RWPE2 (cell line): ENCODE measurements at regions not wholly inside any gene's neighbourhood (a gene's known extent, or its start where the extent isn't known, plus 50 kb on each side); places are given as distances from the start of the nearest gene placed in this dataset.

Experiments
- ATAC-seq: fragments of 200-7000 bp; cut with Tn5 transposase; 3 replicates; pipeline ENCODE4 v1.9.1; 2021; ENCODE audit warnings: low read depth
- DNase-seq: peaks from one replicate; pipeline ENCODE4 v3.0.0-alpha.2; 2020; ENCODE audit warnings: low spot score
- H3K27ac ChIP-seq: fragments of 450-650 bp; 2 replicates; pipeline ENCODE4 v1.5.1; 2017; ENCODE audit warnings: mild to moderate bottlenecking; ENCODE audit not compliant: poor library complexity, severe bottlenecking
- H3K27me3 ChIP-seq: fragments of 250-450 bp; sonication (Bioruptor Pico); 2 replicates; pipeline ENCODE4 v1.5.1; 2021; ENCODE audit warnings: mild to moderate bottlenecking, moderate library complexity; ENCODE audit not compliant: insufficient read depth, poor library complexity, severe bottlenecking
- H3K36me3 ChIP-seq: fragments of 250-450 bp; sonication (Bioruptor Pico); 2 replicates; pipeline ENCODE4 v1.5.1; 2020; ENCODE audit warnings: low read depth, mild to moderate bottlenecking, moderate library complexity
- H3K4me1 ChIP-seq: fragments of 250-450 bp; sonication (Bioruptor Pico); 2 replicates; pipeline ENCODE4 v1.5.1; 2021; ENCODE audit warnings: mild to moderate bottlenecking, moderate library complexity; ENCODE audit not compliant: insufficient read depth, poor library complexity, severe bottlenecking
- H3K4me3 ChIP-seq: fragments of 250-450 bp; sonication (Bioruptor Pico); 2 replicates; pipeline ENCODE4 v1.5.1; 2021; ENCODE audit warnings: mild to moderate bottlenecking, moderate library complexity; ENCODE audit not compliant: severe bottlenecking
- H3K9me3 ChIP-seq: fragments of 250-450 bp; sonication (Bioruptor Pico); 2 replicates; pipeline ENCODE4 v1.5.1; 2021; ENCODE audit warnings: mild to moderate bottlenecking, moderate library complexity; ENCODE audit not compliant: severe bottlenecking
- CTCF ChIP-seq: fragments of 450-650 bp; IDR thresholded peaks from one replicate; pipeline ENCODE4 v1.5.1; 2017; ENCODE audit warnings: mild to moderate bottlenecking, moderate library complexity; ENCODE audit not compliant: poor library complexity, severe bottlenecking

DNA sequence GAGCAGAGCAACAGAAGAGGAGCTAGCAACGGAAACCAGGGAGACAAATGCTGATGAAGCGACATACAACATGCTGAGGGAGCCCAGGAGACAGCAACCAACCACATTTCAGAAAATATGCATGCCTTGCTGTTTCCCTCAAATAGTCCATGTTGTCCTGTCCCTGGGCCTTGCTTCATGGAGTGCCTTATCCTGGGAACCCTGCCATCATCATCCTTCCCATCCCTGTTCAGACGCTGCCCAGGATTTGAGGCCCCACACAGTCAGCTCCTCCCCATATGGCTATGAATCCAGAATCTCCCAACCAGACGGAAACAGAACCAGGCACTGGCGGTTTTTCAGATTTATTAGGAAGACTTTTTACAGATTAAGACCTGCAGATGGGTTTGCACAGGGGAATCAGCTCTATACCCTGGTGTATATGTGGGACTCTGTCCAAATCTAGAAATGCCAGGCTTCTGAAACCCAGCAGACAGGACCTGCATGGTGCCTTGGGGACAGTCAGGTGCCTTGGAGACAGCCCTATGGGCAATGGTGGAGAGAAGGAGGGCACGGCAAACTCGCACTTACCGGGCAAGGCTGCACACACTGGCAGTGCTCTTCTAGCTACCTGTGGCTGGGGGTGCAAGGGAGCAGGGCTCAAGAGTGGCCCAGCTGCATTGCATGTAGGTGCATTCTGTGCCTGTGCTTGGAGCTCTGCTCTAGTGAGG lies 199.7 kb upstream of the MAMLD1 start:
- Histone ChIP-seq H3K4me3 (no peak overlapping the region), H3K27me3 (no peaks in the 10 kb centered on the region), H3K27ac (no peak overlapping the region), H3K4me1 (no peaks in the 10 kb centered on the region), H3K36me3 (no peaks in the 10 kb centered on the region), H3K9me3 (no peaks in the 10 kb centered on the region)
- no peak for TF ChIP-seq CTCF
- no peak for DNase-seq
- ATAC-seq, result no peak

DNA sequence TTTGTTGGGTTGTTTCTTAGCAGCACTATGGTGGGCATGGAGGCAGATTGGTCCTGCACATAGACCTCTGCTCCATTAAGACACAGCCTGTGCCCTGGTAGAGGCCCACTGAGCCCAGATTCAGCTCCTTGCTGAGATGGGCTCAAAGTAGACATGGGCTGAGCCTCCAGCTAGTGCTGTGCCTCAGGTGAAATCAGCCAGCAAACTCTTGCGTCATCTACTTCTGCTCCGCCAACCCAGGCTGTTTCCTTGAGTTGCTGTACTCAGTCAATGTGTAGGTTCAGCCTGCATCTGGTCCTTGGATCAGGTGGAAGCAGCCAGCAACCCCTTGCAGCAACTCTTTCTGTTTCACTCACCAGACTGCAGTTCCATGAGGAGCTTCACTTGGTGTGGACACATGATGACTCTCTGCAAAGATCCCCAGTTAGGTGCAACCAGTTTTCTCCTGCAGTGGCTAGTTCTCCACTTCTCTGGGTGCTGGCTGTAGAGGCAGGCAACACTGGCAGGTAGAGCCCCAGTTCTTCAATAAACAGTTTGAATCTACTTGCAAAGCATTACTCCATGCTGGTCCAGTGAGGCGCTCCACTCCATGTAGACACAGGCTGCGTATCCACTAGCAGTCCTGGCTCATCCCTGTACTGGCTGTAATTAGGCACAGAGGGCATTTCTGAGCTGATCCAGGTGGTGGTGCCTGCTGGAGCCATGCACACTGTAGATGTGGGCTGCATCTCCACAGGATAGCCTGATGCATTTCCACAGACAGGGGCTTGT lies 199.0 kb upstream of the MAMLD1 start:
- TF ChIP-seq CTCF, result no peak
- no peak for DNase-seq
- no peaks in the 10 kb centered on the region for H3K36me3 ChIP-seq
- no peaks in the 10 kb centered on the region for H3K4me1 ChIP-seq
- no peak overlapping the region for H3K4me3 ChIP-seq
- no peaks in the 10 kb centered on the region for H3K27me3 ChIP-seq
- no peak for ATAC-seq
- H3K9me3 ChIP-seq, result no peaks in the 10 kb centered on the region
- H3K27ac ChIP-seq, result no peak overlapping the region

DNA sequence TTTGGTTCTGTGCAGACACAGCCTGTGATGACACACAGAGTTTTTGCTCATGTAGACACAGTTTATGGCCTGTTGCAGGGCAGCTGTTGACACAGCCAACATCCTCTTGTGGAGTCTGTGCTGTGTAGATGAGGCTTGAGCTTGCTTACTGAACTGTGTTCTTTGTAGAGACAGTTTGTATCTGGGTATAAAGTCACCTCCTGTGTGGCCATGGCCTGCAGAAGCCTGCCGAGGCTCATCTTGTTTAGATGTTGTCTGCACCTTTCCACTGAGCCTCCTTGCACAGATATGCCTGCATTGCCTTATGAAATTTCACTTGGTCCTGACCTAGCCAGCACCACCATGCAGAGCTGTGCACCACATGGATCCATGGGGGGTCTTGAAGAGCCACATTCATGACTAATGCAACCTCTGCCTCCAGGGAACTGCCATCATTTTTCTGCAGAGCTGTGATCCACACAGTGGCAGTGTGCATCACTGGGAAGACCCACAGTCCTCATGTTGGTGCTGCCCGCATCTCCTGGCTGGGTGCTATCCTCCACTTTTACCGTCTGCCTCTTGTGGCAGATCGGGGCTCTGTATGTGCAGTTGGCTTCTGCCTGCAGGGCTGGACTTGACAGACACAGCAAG lies 198.0 kb upstream of the MAMLD1 start:
- H3K27me3 ChIP-seq, result no peaks in the 10 kb centered on the region
- TF ChIP-seq CTCF, result no peak
- DNase-seq (no peak), ATAC-seq (no peak)
- H3K27ac ChIP-seq, result no peak overlapping the region
- H3K36me3 ChIP-seq, result no peaks in the 10 kb centered on the region
- H3K4me1 ChIP-seq, result no peaks in the 10 kb centered on the region
- H3K4me3 ChIP-seq, result no peak overlapping the region
- no peaks in the 10 kb centered on the region for H3K9me3 ChIP-seq

- H3K4me3 ChIP-seq, result no peak overlapping the region
- H3K4me1 ChIP-seq, result no peaks in the 10 kb centered on the region
- ATAC-seq (no peak), DNase-seq (no peak)
- no peaks in the 10 kb centered on the region for H3K9me3 ChIP-seq
- H3K36me3 ChIP-seq, result no peaks in the 10 kb centered on the region
- no peaks in the 10 kb centered on the region for H3K27me3 ChIP-seq
- no peak for TF ChIP-seq CTCF
- no peak overlapping the region for H3K27ac ChIP-seq
These were observed 197.1 kb upstream of the MAMLD1 start for GRCh38 chrX:150165776-150166610.
